Heart left ventricle (tissue), 13 donors: ENCODE measurements at regions not wholly inside any gene's neighbourhood (a gene's known extent, or its start where the extent isn't known, plus 50 kb on each side); places are given as distances from the start of the nearest gene placed in this dataset.

Source experiments
- POLR2A ChIP-seq, 2 donors: fragments of 450-650 bp; IDR thresholded peaks; one replicate each; pipeline ENCODE4 v1.6.1; 2017; ENCODE audit warnings: antibody characterized with exemption in 2 of 2, mild to moderate bottlenecking in 2 of 2, moderate library complexity in 2 of 2
- TF ChIP-seq, protein P1 (sequence below), 12 donors: fragments of 200-600 bp; sonication (generic) in 4 of 12; IDR thresholded peaks; one replicate each; pipeline versions ENCODE4 v1.5.0 to v1.8.0; 2018 to 2022; ENCODE audit warnings: antibody characterized with exemption in 12 of 12, mild to moderate bottlenecking in 5 of 12
- donor health status: ischemic (EF 13 %, LVEDD 7.1; RV severe dilation, severe dysfunction).
- donor health status: DM: no; HTN: yes; CAD: no.
- donor health status: DM: no; HTN: no; CAD: no.
- donor health status: ischemic (EF 25% LVEDD 6.9; RV normal size, moderate dysfunction).
- donor health status: ischemic (EF 25% LVEDD 5.7; RV mildly dilated, moderate dysfunction).
- donor health status: ischemic (EF 35%, LVEDD 5.7; RV mildly dilated, moderate dysfunction).
- donor health status: nonischemic (EF 11% LVEDD 7.7; RV severe dilation, severe dysfunction).
- donor health status: DM: yes; HTN: yes; CAD: no.
- donor health status: PGD.
- donor health status: ischemic (EF 29% LVEDD 5.4; RV normal size, mild dysfunction).
- donor health status: nonischemic (EF 23%, LVEDD 6.1; RV moderate dilation, normal function).

- TF ChIP-seq, protein P1, sequence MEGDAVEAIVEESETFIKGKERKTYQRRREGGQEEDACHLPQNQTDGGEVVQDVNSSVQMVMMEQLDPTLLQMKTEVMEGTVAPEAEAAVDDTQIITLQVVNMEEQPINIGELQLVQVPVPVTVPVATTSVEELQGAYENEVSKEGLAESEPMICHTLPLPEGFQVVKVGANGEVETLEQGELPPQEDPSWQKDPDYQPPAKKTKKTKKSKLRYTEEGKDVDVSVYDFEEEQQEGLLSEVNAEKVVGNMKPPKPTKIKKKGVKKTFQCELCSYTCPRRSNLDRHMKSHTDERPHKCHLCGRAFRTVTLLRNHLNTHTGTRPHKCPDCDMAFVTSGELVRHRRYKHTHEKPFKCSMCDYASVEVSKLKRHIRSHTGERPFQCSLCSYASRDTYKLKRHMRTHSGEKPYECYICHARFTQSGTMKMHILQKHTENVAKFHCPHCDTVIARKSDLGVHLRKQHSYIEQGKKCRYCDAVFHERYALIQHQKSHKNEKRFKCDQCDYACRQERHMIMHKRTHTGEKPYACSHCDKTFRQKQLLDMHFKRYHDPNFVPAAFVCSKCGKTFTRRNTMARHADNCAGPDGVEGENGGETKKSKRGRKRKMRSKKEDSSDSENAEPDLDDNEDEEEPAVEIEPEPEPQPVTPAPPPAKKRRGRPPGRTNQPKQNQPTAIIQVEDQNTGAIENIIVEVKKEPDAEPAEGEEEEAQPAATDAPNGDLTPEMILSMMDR (IDR thresholded peaks at IDR 0.05) = no peak
- no peak for TF ChIP-seq POLR2A (IDR thresholded peaks at IDR 0.05)
These were observed 804.4 kb downstream of the FLRT2 start for GRCh38 chr14:86334355-86334754.
